GM12891 (cell line): ENCODE measurements at regions not wholly inside any gene's neighbourhood (a gene's known extent, or its start where the extent isn't known, plus 50 kb on each side); places are given as distances from the start of the nearest gene placed in this dataset.

Experiments
- PAX5 ChIP-seq: IDR thresholded peaks from 2 replicates; pipeline ENCODE4 v1.6.1; 2011; ENCODE audit warnings: low read length, moderate library complexity, mild to moderate bottlenecking; ENCODE audit not compliant: insufficient read depth, severe bottlenecking
- POLR2A ChIP-seq: IDR thresholded peaks from 2 replicates; pipeline ENCODE4 v1.6.1; 2011; ENCODE audit warnings: low read depth, low read length, control low read depth
- POLR2AphosphoS5 ChIP-seq: IDR thresholded peaks from 2 replicates; pipeline ENCODE4 v1.6.1; 2011; ENCODE audit warnings: low read depth, low read length, control low read depth
- POU2F2 ChIP-seq: IDR thresholded peaks from 2 replicates; pipeline ENCODE4 v1.6.1; 2011; ENCODE audit warnings: low read depth, mild to moderate bottlenecking, control low read depth, low read length, moderate library complexity
- SPI1 ChIP-seq: IDR thresholded peaks from 2 replicates; pipeline ENCODE4 v1.6.1; 2011; ENCODE audit warnings: low read depth, low read length, control low read depth
- TAF1 ChIP-seq: IDR thresholded peaks from 2 replicates; pipeline ENCODE4 v1.6.1; 2011; ENCODE audit warnings: low read depth, low read length, control low read depth

DNA sequence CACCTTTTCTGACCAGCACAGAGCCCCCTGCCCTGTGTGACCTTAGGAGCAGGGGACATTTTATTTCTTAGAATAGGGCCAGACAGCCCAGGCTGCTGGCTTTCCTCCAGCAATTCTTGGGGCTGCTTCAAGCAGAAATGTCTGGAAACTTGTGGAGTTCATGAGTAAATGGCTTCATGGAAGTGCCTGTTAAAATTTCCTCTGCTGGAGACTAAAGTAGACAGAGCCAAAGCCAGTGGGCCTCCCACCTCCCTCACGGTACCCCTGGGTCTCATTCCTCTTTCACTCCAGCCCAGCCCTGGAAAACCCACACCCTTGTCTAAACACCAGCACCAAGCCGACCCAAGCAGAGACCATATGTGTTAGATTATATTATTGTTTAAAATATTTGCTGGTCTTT lies 505.5 kb upstream of the ZMIZ1 start:
- TF ChIP-seq POLR2A, result no peak
- TF ChIP-seq TAF1, result no peak
- no peak for TF ChIP-seq POLR2AphosphoS5
- TF ChIP-seq PAX5, result no peak
- no peak for TF ChIP-seq SPI1
- TF ChIP-seq POU2F2, result no peak
